Suprapubic skin (tissue), 4 donors: ENCODE measurements at regions not wholly inside any gene's neighbourhood (a gene's known extent, or its start where the extent isn't known, plus 50 kb on each side); places are given as distances from the start of the nearest gene placed in this dataset.

Source experiments
- DNase-seq, 2 donors: peaks; one replicate each; pipeline ENCODE4 v3.0.0-alpha.2; 2019; ENCODE audit warnings: low spot score in 2 of 2
- H3K27ac ChIP-seq: fragments of 200-600 bp; sonication (generic); one replicate; pipeline ENCODE4 v1.5.1; 2019
- H3K27me3 ChIP-seq: fragments of 200-600 bp; sonication (generic); one replicate; pipeline ENCODE4 v1.5.1; 2019
- H3K36me3 ChIP-seq: fragments of 200-600 bp; sonication (generic); one replicate; pipeline ENCODE4 v1.5.1; 2019
- H3K4me1 ChIP-seq: fragments of 200-600 bp; sonication (generic); one replicate; pipeline ENCODE4 v1.5.1; 2019
- H3K4me3 ChIP-seq: fragments of 200-600 bp; sonication (generic); one replicate; pipeline ENCODE4 v1.5.1; 2019; ENCODE audit warnings: mild to moderate bottlenecking
- H3K9me3 ChIP-seq: fragments of 200-600 bp; sonication (generic); one replicate; pipeline ENCODE4 v1.5.1; 2019
- EP300 ChIP-seq: sonication (generic); formaldehyde crosslinking; IDR thresholded peaks from one replicate; pipeline ENCODE4 v1.6.1; 2017; ENCODE audit warnings: antibody characterized with exemption
- POLR2A ChIP-seq, 2 donors: fragments of 450-650 bp; IDR thresholded peaks; one replicate each; pipeline ENCODE4 v1.6.1; 2017; ENCODE audit warnings: antibody characterized with exemption in 2 of 2, mild to moderate bottlenecking in 2 of 2, moderate library complexity in 2 of 2
- POLR2AphosphoS5 ChIP-seq, 3 donors: sonication (generic); formaldehyde crosslinking; IDR thresholded peaks; one replicate each; pipeline ENCODE4 v1.6.1; 2017; ENCODE audit warnings: antibody characterized with exemption in 3 of 3
- WGBS: methylation state at CpG from one replicate; pipeline ENCODE4 v1.1.5; 2018; 5-methylcytosine and 5-hydroxymethylcytosine counted together
- TF ChIP-seq, protein P1 (sequence below), 2 donors: fragments of 200-600 bp in 1 of 2; fragments of 450-650 bp in 1 of 2; sonication (generic) in 1 of 2; IDR thresholded peaks; one replicate each; pipeline ENCODE4 v1.5.1; 2016 to 2019; ENCODE audit warnings: antibody characterized with exemption in 2 of 2, mild to moderate bottlenecking in 1 of 2, moderate library complexity in 1 of 2

DNA sequence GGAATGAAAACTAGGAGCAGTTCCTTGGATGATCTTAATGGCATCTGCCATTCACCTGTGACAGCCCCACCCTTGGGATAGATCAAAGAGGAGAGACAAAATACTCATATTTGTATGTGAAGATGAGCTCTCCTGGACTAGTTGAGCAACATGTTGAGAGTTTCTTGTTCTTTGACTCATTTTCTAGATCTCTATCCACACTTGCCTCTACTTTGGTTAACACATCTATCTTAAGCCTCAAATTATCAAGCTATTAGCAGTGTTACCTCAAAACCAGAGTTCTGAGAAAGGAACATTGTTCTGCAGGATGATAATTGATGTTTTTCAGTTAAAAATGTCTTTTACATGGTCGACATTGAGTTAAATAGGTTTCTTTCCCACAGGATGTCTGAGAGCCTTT lies 94.2 kb upstream of the TEX13D start:
- 48% methylated on average over 1 of the region's 1 CpG for WGBS
- H3K9me3 ChIP-seq = no peaks in the 10 kb centered on the region
- H3K4me1 ChIP-seq = no peaks in the 10 kb centered on the region
- no peaks in the 10 kb centered on the region for H3K27me3 ChIP-seq
- H3K27ac ChIP-seq = no peak overlapping the region
- H3K36me3 ChIP-seq = no peaks in the 10 kb centered on the region
- TF ChIP-seq EP300 = no peak
- no peak for TF ChIP-seq POLR2A (IDR thresholded peaks at IDR 0.05)
- TF ChIP-seq, protein P1, sequence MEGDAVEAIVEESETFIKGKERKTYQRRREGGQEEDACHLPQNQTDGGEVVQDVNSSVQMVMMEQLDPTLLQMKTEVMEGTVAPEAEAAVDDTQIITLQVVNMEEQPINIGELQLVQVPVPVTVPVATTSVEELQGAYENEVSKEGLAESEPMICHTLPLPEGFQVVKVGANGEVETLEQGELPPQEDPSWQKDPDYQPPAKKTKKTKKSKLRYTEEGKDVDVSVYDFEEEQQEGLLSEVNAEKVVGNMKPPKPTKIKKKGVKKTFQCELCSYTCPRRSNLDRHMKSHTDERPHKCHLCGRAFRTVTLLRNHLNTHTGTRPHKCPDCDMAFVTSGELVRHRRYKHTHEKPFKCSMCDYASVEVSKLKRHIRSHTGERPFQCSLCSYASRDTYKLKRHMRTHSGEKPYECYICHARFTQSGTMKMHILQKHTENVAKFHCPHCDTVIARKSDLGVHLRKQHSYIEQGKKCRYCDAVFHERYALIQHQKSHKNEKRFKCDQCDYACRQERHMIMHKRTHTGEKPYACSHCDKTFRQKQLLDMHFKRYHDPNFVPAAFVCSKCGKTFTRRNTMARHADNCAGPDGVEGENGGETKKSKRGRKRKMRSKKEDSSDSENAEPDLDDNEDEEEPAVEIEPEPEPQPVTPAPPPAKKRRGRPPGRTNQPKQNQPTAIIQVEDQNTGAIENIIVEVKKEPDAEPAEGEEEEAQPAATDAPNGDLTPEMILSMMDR (IDR thresholded peaks at IDR 0.05) = no peak
- TF ChIP-seq POLR2AphosphoS5 (IDR thresholded peaks at IDR 0.05) = no peak
- no peak for DNase-seq
- no peak overlapping the region for H3K4me3 ChIP-seq

DNA sequence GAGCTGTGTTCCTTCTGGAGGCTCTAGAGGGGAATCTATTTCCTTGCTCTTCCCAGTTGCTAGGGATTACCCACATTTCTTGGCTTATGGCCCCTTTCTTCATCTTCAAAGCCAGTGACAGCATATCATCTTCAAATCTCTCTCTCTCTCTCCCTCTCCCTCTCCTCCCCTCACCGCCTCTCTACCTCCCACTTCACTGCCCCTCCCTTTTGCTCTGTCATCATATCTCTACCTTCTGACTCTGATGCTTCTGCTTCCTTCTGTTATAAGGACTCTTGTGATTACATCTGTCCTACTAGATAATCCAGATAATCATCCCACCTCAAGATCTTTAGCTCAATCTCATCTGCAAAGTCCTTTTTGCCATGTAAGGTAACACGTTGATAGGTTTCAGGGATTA lies 93.1 kb upstream of the TEX13D start:
- no peak overlapping the region for H3K27ac ChIP-seq
- no peaks in the 10 kb centered on the region for H3K27me3 ChIP-seq
- WGBS = 42% methylated on average over 2 of the region's 2 CpGs
- H3K36me3 ChIP-seq = no peaks in the 10 kb centered on the region
- no peak for DNase-seq
- no peak overlapping the region for H3K4me3 ChIP-seq
- TF ChIP-seq POLR2A (IDR thresholded peaks at IDR 0.05) = no peak
- no peaks in the 10 kb centered on the region for H3K4me1 ChIP-seq
- H3K9me3 ChIP-seq = no peaks in the 10 kb centered on the region

DNA sequence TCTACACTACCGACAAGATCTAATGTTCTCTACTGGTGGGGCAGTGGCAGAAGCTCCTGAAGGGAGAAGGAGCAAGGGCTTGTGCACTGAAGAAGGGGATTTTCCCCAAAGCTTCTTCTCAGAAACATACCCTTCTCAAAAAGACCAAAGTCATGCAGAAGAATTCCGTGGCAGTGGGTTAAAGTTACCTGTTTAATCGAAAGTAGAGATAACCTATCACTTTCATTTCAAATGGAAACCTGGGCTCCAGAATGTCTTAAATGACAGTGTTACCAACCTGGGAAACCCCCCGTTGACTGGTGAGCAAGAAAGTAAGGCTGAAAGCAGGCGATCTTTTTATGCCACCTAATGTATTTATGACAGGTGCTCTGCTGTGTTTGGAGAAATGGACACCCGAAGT lies 92.5 kb upstream of the TEX13D start:
- Histone ChIP-seq H3K9me3 (no peaks in the 10 kb centered on the region), H3K36me3 (no peaks in the 10 kb centered on the region), H3K27ac (no peak overlapping the region), H3K4me3 (no peak overlapping the region), H3K4me1 (no peaks in the 10 kb centered on the region), H3K27me3 (no peaks in the 10 kb centered on the region)
- no peak for TF ChIP-seq EP300
- no peak for TF ChIP-seq POLR2A (IDR thresholded peaks at IDR 0.05)
- TF ChIP-seq, protein P1 (IDR thresholded peaks at IDR 0.05) = no peak
- TF ChIP-seq POLR2AphosphoS5 (IDR thresholded peaks at IDR 0.05) = no peak
- no peak for DNase-seq
- WGBS = 65% methylated on average over 6 of the region's 6 CpGs

DNA sequence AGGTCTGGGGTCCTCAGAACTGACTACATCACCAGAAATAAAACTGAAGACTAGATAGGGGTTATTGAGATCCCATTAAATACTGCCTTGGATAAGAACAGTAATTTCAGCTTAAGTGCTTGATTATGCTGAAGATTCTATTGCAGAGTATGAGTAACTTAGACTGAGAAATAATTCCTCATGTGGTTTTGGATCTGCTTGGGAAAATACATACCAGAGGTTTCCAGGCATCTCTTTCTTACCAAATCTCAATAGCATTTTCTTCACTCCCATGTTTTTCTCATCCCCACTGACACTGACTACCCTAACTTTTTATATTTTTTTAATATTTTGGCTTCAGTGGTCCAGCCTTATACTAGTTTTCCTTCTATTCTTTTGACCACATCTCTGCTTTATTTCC lies 92.0 kb upstream of the TEX13D start:
- no peaks in the 10 kb centered on the region for H3K4me1 ChIP-seq
- H3K27ac ChIP-seq = no peak overlapping the region
- TF ChIP-seq EP300 = no peak
- no peak for TF ChIP-seq POLR2AphosphoS5 (IDR thresholded peaks at IDR 0.05)
- TF ChIP-seq POLR2A (IDR thresholded peaks at IDR 0.05) = no peak
- TF ChIP-seq, protein P1 (IDR thresholded peaks at IDR 0.05) = no peak
- H3K36me3 ChIP-seq = no peaks in the 10 kb centered on the region
- no peaks in the 10 kb centered on the region for H3K9me3 ChIP-seq
- no peaks in the 10 kb centered on the region for H3K27me3 ChIP-seq
- DNase-seq = no peak
- no peak overlapping the region for H3K4me3 ChIP-seq

DNA sequence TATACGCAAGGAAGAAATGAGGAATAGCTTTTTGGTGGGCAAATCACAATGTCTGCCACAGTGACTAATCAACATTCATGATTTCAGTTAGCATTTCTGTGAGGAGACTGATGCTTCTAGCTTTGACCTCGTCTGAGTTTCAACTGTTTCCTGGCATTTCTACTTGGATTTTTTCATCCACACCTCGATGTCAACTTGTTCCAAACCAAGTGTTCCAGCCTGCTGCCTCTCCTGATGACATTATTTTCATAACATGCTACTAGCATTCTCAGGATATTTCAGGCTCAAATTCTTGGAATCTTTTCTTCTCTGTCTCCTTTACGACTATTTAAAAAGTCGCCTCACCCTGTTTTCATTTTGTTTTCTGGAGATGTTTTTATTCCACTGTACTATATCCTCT lies 90.3 kb upstream of the TEX13D start:
- H3K9me3 ChIP-seq = no peaks in the 10 kb centered on the region
- no peak overlapping the region for H3K27ac ChIP-seq
- WGBS = 61% methylated on average over 5 of the region's 5 CpGs
- no peak for DNase-seq
- H3K27me3 ChIP-seq = no peaks in the 10 kb centered on the region
- no peaks in the 10 kb centered on the region for H3K4me1 ChIP-seq
- TF ChIP-seq POLR2A (IDR thresholded peaks at IDR 0.05) = no peak
- no peak for TF ChIP-seq EP300
- TF ChIP-seq, protein P1 (IDR thresholded peaks at IDR 0.05) = no peak
- no peak for TF ChIP-seq POLR2AphosphoS5 (IDR thresholded peaks at IDR 0.05)
- H3K36me3 ChIP-seq = no peaks in the 10 kb centered on the region
- no peak overlapping the region for H3K4me3 ChIP-seq

DNA sequence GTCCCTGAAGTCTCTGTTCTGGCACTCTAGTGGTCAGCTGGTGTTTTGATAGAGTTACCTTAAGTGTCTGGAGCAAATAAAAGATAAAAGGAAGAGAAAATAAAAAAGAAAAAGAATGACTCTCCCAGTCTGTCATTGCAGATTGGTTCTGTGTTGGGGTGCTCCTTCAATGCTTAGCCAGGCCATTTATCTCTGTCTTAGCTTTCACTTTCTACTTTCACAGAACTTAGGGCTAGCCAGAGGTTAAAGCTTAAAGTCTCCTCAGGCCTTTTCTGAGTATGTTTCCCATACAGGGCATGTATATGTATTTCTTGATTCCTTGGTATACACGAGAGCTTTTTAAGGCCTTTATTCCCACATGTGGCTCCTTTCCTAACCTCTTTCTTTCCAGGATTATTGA lies 83.1 kb upstream of the TEX13D start:
- no peak overlapping the region for H3K4me3 ChIP-seq
- no peaks in the 10 kb centered on the region for H3K27me3 ChIP-seq
- H3K27ac ChIP-seq = no peak overlapping the region
- no peaks in the 10 kb centered on the region for H3K4me1 ChIP-seq
- H3K36me3 ChIP-seq = no peaks in the 10 kb centered on the region
- TF ChIP-seq EP300 = no peak
- TF ChIP-seq, protein P1 (IDR thresholded peaks at IDR 0.05) = no peak
- no peak for TF ChIP-seq POLR2AphosphoS5 (IDR thresholded peaks at IDR 0.05)
- no peak for TF ChIP-seq POLR2A (IDR thresholded peaks at IDR 0.05)
- 89% methylated on average over 1 of the region's 1 CpG for WGBS
- DNase-seq = no peak
- no peaks in the 10 kb centered on the region for H3K9me3 ChIP-seq
